Tibial artery (tissue), 4 donors: ENCODE measurements at regions not wholly inside any gene's neighbourhood (a gene's known extent, or its start where the extent isn't known, plus 50 kb on each side); places are given as distances from the start of the nearest gene placed in this dataset.

ENCODE experiments used
- DNase-seq, 2 donors: peaks; one replicate each; pipeline ENCODE4 v3.0.0-alpha.2; 2019
- H3K27ac ChIP-seq, 2 donors: fragments of 200-600 bp; sonication (generic) in 1 of 2; 1 replicate in 1 of 2; 2 replicates in 1 of 2; pipeline ENCODE4 v1.5.1; 2018 to 2019; ENCODE audit warnings: mild to moderate bottlenecking in 1 of 2
- H3K27me3 ChIP-seq, 2 donors: fragments of 200-600 bp; sonication (generic) in 1 of 2; one replicate each; pipeline versions ENCODE4 v1.5.1 to v1.6.0; 2016 to 2019
- H3K36me3 ChIP-seq, 3 donors: fragments of 200-600 bp; sonication (generic) in 2 of 3; one replicate each; pipeline ENCODE4 v1.5.1; 2016 to 2019; ENCODE audit warnings: mild to moderate bottlenecking in 2 of 3
- H3K4me1 ChIP-seq, 4 donors: fragments of 200-600 bp; sonication (generic) in 2 of 4; 1 replicate in 3 of 4; 2 replicates in 1 of 4; pipeline ENCODE4 v1.5.1; 2016 to 2019
- H3K4me3 ChIP-seq, 2 donors: fragments of 200-600 bp; sonication (generic) in 1 of 2; 1 replicate in 1 of 2; 2 replicates in 1 of 2; pipeline ENCODE4 v1.5.1; 2018 to 2019; ENCODE audit warnings: mild to moderate bottlenecking in 2 of 2
- H3K9me3 ChIP-seq, 3 donors: fragments of 200-600 bp; sonication (generic) in 1 of 3; one replicate each; pipeline ENCODE4 v1.5.1; 2016 to 2019
- intact Hi-C: fragments of 100-400 bp; cut with DNase I; formaldehyde crosslinking; loops from one replicate; pipeline ENCODE4 v1.15.0; 2023; ENCODE audit warnings: low total_unique reads
- TF ChIP-seq, protein P1 (sequence below), 2 experiments: fragments of 200-600 bp in 1 of 2; fragments of 450-650 bp in 1 of 2; IDR thresholded peaks; one replicate each; pipeline ENCODE4 v1.5.1; 2017 to 2019; ENCODE audit warnings: antibody characterized with exemption in 2 of 2, mild to moderate bottlenecking in 1 of 2, moderate library complexity in 1 of 2

DNA sequence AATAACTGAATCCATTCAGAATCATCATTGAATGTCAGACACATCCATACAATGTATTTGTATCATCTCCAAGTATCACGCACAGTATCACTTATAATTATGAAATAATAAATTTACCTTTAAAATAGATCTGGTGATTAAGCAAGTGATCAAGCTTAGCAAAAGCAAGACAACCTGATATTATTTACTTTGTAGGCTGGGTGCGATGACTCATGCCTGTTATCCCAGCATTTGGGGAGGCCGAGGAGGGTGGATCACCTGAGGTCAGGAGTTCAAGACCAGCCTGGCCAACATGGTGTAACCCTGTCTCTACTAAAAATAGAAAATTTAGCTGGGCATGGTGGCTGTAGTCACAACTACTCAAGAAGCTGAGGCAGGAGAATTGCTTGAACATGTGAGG is 421.0 kb upstream of the NETO1 start:
- no peak for DNase-seq
- H3K9me3 ChIP-seq: no peaks in the 10 kb centered on the region
- H3K4me3 ChIP-seq: no peak overlapping the region
- no peaks in the 10 kb centered on the region for H3K36me3 ChIP-seq
- H3K4me1 ChIP-seq: no peaks in the 10 kb centered on the region
- TF ChIP-seq, protein P1, sequence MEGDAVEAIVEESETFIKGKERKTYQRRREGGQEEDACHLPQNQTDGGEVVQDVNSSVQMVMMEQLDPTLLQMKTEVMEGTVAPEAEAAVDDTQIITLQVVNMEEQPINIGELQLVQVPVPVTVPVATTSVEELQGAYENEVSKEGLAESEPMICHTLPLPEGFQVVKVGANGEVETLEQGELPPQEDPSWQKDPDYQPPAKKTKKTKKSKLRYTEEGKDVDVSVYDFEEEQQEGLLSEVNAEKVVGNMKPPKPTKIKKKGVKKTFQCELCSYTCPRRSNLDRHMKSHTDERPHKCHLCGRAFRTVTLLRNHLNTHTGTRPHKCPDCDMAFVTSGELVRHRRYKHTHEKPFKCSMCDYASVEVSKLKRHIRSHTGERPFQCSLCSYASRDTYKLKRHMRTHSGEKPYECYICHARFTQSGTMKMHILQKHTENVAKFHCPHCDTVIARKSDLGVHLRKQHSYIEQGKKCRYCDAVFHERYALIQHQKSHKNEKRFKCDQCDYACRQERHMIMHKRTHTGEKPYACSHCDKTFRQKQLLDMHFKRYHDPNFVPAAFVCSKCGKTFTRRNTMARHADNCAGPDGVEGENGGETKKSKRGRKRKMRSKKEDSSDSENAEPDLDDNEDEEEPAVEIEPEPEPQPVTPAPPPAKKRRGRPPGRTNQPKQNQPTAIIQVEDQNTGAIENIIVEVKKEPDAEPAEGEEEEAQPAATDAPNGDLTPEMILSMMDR (IDR thresholded peaks at IDR 0.05): no peak
- H3K27ac ChIP-seq: no peak overlapping the region
- intact Hi-C loops: no loop called here
- H3K27me3 ChIP-seq: no peaks in the 10 kb centered on the region

- Histone ChIP-seq H3K4me1 (no peaks in the 10 kb centered on the region), H3K27ac (no peak overlapping the region), H3K27me3 (no peaks in the 10 kb centered on the region), H3K9me3 (no peaks in the 10 kb centered on the region), H3K36me3 (no peaks in the 10 kb centered on the region), H3K4me3 (no peak overlapping the region)
- no peak for DNase-seq
- TF ChIP-seq, protein P1 (IDR thresholded peaks at IDR 0.05): no peak
- intact Hi-C loops: no loop called here
These were observed 418.8 kb upstream of the NETO1 start for GRCh38 chr18:73286584-73286983.

DNA sequence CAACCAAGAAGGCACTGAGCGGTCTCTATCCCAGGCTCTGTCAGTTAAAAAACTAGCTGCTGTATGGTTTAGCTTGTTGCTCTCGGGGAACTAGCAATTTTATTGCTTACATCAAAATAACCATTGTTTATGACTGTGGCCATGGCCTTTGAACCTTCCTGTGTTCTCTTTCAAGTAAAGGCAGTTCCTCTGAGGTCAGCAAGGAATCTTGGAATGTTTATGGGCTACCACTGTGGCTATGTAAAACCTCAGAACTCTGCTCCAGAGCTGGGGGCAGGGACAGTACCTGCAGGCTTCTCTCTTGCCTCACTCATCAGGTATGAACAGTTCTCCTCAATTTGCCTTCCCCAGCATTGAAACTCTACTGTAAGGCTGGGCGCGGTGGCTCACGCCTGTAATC is 416.0 kb upstream of the NETO1 start:
- Histone ChIP-seq H3K27ac (no peak overlapping the region), H3K4me1 (no peaks in the 10 kb centered on the region), H3K36me3 (no peaks in the 10 kb centered on the region), H3K9me3 (no peaks in the 10 kb centered on the region), H3K27me3 (no peaks in the 10 kb centered on the region), H3K4me3 (no peak overlapping the region)
- DNase-seq: no peak
- TF ChIP-seq, protein P1 (IDR thresholded peaks at IDR 0.05): no peak
- intact Hi-C loops: no loop called here

DNA sequence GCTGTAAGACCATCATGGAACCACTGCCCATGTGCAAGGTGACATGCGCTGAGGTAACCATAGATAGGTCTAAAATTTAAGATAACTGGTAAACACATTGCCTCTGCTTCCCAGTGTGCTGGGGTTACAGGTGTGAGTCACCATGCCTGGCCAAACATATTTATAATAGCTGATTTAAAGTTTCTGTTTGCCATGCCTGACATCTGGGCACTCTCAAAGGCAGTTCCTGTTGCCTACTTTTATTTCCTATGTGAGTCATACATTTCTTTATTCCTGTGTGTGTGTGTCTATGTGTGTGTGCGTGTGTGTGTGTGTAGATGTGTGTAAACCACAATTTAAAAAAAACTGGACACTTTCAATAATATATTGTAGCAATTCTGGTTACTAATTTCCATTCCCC is 415.2 kb upstream of the NETO1 start:
- Histone ChIP-seq H3K27me3 (no peaks in the 10 kb centered on the region), H3K4me1 (no peaks in the 10 kb centered on the region), H3K9me3 (no peaks in the 10 kb centered on the region), H3K4me3 (no peak overlapping the region), H3K27ac (no peak overlapping the region), H3K36me3 (no peaks in the 10 kb centered on the region)
- intact Hi-C loops: no loop called here
- DNase-seq: no peak
- TF ChIP-seq, protein P1 (IDR thresholded peaks at IDR 0.05): no peak

- Histone ChIP-seq H3K36me3 (no peaks in the 10 kb centered on the region), H3K4me3 (no peak overlapping the region), H3K9me3 (no peaks in the 10 kb centered on the region), H3K4me1 (no peaks in the 10 kb centered on the region), H3K27ac (no peak overlapping the region), H3K27me3 (no peaks in the 10 kb centered on the region)
- no peak for DNase-seq
- TF ChIP-seq, protein P1 (IDR thresholded peaks at IDR 0.05): no peak
- intact Hi-C loops: no loop called here
These were observed 411.7 kb upstream of the NETO1 start for GRCh38 chr18:73279498-73279897.
